GM10248 (cell line): ENCODE measurements at regions not wholly inside any gene's neighbourhood (a gene's known extent, or its start where the extent isn't known, plus 50 kb on each side); places are given as distances from the start of the nearest gene placed in this dataset.
"Not testable (repeated sequence)": the region's sequence is repeated elsewhere in the genome, so short reads cannot be mapped to it uniquely, and the experiment has no call there.

ENCODE experiments used
- CTCF ChIA-PET: fragments of 300-600 bp; sonication (Branson Sonifier 250); formaldehyde crosslinking; extraction: SDS; loops from one replicate; lab custom pipeline; 2021; ENCODE audit warnings: antibody characterized with exemption; lab: Yijun Ruan, JAX
- POLR2A ChIA-PET: fragments of 350-650 bp; sonication (Branson Sonifier 250); formaldehyde crosslinking; extraction: SDS; loops from one replicate; lab custom pipeline; 2020; ENCODE audit warnings: antibody characterized with exemption; lab: Yijun Ruan, JAX
- DNase-seq: peaks from one replicate; pipeline ENCODE4 v3.0.0; 2012; ENCODE audit errors: extremely low spot score
- CTCF ChIP-seq: IDR thresholded peaks from 2 replicates; pipeline ENCODE4 v1.5.1; 2012; ENCODE audit warnings: mild to moderate bottlenecking, low read depth; ENCODE audit errors: extremely low read depth, missing control alignments, control extremely low read depth

- CTCF ChIA-PET, result interaction anchor here (1.1 to 1.8 kb wide), 2 partner anchors 8 kb away, joined by 3 read pairs; no protein-coding TSS in a partner anchor
- no peak for DNase-seq
- POLR2A ChIA-PET, result no interaction called here
- no peak for TF ChIP-seq CTCF
These were observed 1158.6 kb downstream of the PLA2G4A start for GRCh38 chr1:187987236-187987776.

- no peak for TF ChIP-seq CTCF
- DNase-seq, result no peak
- POLR2A ChIA-PET, result no interaction called here
- CTCF ChIA-PET, result no interaction called here
These were observed 1163.2 kb downstream of the PLA2G4A start for GRCh38 chr1:187991944-187992343.

- POLR2A ChIA-PET, result no interaction called here
- TF ChIP-seq CTCF, result no peak
- DNase-seq, result no peak
- CTCF ChIA-PET, result no interaction called here
These were observed 1168.0 kb downstream of the PLA2G4A start for GRCh38 chr1:187996780-187997179.

GRCh38 chr1:187999973-188000372 is 1171.2 kb downstream of the PLA2G4A start:
- ChIA-PET POLR2A (no interaction called here), CTCF (interaction anchor here (1.6 kb wide), 1 partner anchor 72 kb away, joined by 4 read pairs; no protein-coding TSS in a partner anchor)
- DNase-seq, result no peak
- TF ChIP-seq CTCF, result no peak

- POLR2A ChIA-PET, DNase-seq, CTCF ChIA-PET: not testable (repeated sequence)
These were observed 1174.9 kb downstream of the PLA2G4A start for GRCh38 chr1:188003687-188004086.

- ChIA-PET CTCF (interaction anchor here (0.7 to 0.9 kb wide), 2 partner anchors 10 to 77 kb away, joined by 3 read pairs; no protein-coding TSS in a partner anchor), POLR2A (no interaction called here)
- no peak for DNase-seq
- no peak for TF ChIP-seq CTCF
These were observed 1176.1 kb downstream of the PLA2G4A start for GRCh38 chr1:188004849-188005248.

GRCh38 chr1:188006354-188006753 is 1177.6 kb downstream of the PLA2G4A start:
- CTCF ChIA-PET, result no interaction called here

GRCh38 chr1:188013222-188013849 is 1184.6 kb downstream of the PLA2G4A start:
- POLR2A ChIA-PET, DNase-seq, CTCF ChIA-PET: not testable (repeated sequence)

More at GRCh38 chr1:188006354-188006753, 1177.6 kb downstream of the PLA2G4A start:
- DNase-seq, result no peak
- POLR2A ChIA-PET, result no interaction called here
- no peak for TF ChIP-seq CTCF
